ENCODE measurements at regions not wholly inside any gene's neighbourhood (a gene's known extent, or its start where the extent isn't known, plus 50 kb on each side); places are given as distances from the start of the nearest gene placed in this dataset.

DNA sequence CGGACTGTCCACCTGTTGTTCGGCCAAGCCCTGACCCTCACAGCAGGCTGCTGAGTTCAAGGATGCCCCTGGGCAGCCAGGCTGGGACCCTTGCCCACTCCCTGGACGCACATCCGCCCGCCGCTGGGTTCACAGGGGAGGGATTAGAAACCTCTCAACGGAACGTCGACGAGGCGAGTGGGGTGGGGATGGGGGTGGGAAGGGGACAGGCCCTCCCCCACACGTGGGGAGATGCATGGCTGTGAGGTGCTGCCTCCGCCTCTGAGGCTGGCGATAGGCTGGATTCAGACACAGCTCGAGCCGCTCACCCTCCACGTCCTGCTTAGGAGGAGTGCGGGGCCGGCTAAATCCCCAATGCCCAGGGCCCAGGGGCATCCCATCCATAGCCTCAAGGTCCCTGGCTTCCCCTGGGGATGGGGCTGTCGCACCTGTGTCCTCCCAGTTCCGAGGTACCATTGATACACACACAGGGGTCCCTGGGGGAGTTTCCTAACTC is 90.6 kb upstream of the BHLHE23 start:
- TF ChIP-seq, protein P1, sequence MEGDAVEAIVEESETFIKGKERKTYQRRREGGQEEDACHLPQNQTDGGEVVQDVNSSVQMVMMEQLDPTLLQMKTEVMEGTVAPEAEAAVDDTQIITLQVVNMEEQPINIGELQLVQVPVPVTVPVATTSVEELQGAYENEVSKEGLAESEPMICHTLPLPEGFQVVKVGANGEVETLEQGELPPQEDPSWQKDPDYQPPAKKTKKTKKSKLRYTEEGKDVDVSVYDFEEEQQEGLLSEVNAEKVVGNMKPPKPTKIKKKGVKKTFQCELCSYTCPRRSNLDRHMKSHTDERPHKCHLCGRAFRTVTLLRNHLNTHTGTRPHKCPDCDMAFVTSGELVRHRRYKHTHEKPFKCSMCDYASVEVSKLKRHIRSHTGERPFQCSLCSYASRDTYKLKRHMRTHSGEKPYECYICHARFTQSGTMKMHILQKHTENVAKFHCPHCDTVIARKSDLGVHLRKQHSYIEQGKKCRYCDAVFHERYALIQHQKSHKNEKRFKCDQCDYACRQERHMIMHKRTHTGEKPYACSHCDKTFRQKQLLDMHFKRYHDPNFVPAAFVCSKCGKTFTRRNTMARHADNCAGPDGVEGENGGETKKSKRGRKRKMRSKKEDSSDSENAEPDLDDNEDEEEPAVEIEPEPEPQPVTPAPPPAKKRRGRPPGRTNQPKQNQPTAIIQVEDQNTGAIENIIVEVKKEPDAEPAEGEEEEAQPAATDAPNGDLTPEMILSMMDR (IDR thresholded peaks at IDR 0.05): no peak
- no peak for TF ChIP-seq ZFX (IDR thresholded peaks at IDR 0.05; ENCODE audit: borderline replicate concordance)

All from 22Rv1 (cell line).